Astrocyte of the spinal cord (primary cell): ENCODE measurements at regions not wholly inside any gene's neighbourhood (a gene's known extent, or its start where the extent isn't known, plus 50 kb on each side); places are given as distances from the start of the nearest gene placed in this dataset.

Experiments
- DNase-seq: peaks from one replicate; pipeline ENCODE4 v3.0.0; 2011; ENCODE audit warnings: low read depth, low spot score
- H3K4me3 ChIP-seq: 2 replicates; pipeline ENCODE4 v1.5.1; 2011; ENCODE audit warnings: low read depth, mild to moderate bottlenecking, low read length, moderate library complexity
- CTCF ChIP-seq: IDR thresholded peaks from 2 replicates; pipeline ENCODE4 v1.5.1; 2012; ENCODE audit warnings: low read depth, mild to moderate bottlenecking, low read length, inconsistent platforms
- in situ Hi-C: cut with HindIII; loops from 2 replicates; pipeline ENCODE4 v1.10.0; 2017; ENCODE audit warnings: low sequenced_read_pairs

GRCh38 chr3:20258371-20258770, 72.4 kb upstream of the SGO1 start:
- in situ Hi-C loops, result no loop called here

GRCh38 chr3:20256144-20256543, 70.1 kb upstream of the SGO1 start:
- DNase-seq, result peak; percentile 23
- H3K4me3 ChIP-seq, result no peak overlapping the region
- in situ Hi-C loops, result no loop called here
- TF ChIP-seq CTCF, result no peak

More at GRCh38 chr3:20258371-20258770, 72.4 kb upstream of the SGO1 start:
- no peak for TF ChIP-seq CTCF
- no peak for DNase-seq
- H3K4me3 ChIP-seq, result no peak overlapping the region

- DNase-seq, result no peak
- H3K4me3 ChIP-seq, result no peak overlapping the region
- in situ Hi-C loops, result no loop called here
- TF ChIP-seq CTCF, result no peak
Measured at GRCh38 chr3:20254268-20255117, 68.5 kb upstream of the SGO1 start.

- TF ChIP-seq CTCF, result no peak
- in situ Hi-C loops, result no loop called here
- no peak for DNase-seq
- no peak overlapping the region for H3K4me3 ChIP-seq
Measured at GRCh38 chr3:20250786-20251185, 64.8 kb upstream of the SGO1 start.

GRCh38 chr3:20250314-20250713, 64.3 kb upstream of the SGO1 start:
- TF ChIP-seq CTCF, result no peak

GRCh38 chr3:20246662-20247061, 60.7 kb upstream of the SGO1 start:
- in situ Hi-C loops, result no loop called here
- H3K4me3 ChIP-seq, result no peak overlapping the region
- no peak for DNase-seq
- no peak for TF ChIP-seq CTCF

More at GRCh38 chr3:20250314-20250713, 64.3 kb upstream of the SGO1 start:
- no peak overlapping the region for H3K4me3 ChIP-seq
- in situ Hi-C loops, result no loop called here
- no peak for DNase-seq
